ENCODE measurements at regions not wholly inside any gene's neighbourhood (a gene's known extent, or its start where the extent isn't known, plus 50 kb on each side); places are given as distances from the start of the nearest gene placed in this dataset.

DNA sequence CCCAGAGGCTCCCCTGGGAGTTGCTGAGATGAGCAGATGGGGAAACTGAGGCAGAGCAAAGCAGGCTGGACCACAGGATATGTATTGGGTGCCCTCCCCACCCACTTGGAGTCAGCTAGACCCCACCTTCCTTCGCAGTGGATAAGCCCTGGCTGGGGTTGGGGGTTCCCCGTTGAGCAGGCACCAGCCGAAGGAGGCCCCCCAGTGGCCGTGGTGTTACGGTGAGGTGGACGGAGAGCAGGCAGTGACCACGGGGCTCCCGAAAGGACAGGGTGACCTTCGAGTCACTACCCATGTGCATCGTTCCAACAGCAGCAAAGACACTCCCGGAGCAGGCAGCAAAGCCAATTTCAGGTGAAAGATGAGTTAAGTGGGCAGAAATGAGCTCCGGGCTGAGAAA is 62.4 kb upstream of the ADGRE5 start (continued):
- TF ChIP-seq, protein P1, sequence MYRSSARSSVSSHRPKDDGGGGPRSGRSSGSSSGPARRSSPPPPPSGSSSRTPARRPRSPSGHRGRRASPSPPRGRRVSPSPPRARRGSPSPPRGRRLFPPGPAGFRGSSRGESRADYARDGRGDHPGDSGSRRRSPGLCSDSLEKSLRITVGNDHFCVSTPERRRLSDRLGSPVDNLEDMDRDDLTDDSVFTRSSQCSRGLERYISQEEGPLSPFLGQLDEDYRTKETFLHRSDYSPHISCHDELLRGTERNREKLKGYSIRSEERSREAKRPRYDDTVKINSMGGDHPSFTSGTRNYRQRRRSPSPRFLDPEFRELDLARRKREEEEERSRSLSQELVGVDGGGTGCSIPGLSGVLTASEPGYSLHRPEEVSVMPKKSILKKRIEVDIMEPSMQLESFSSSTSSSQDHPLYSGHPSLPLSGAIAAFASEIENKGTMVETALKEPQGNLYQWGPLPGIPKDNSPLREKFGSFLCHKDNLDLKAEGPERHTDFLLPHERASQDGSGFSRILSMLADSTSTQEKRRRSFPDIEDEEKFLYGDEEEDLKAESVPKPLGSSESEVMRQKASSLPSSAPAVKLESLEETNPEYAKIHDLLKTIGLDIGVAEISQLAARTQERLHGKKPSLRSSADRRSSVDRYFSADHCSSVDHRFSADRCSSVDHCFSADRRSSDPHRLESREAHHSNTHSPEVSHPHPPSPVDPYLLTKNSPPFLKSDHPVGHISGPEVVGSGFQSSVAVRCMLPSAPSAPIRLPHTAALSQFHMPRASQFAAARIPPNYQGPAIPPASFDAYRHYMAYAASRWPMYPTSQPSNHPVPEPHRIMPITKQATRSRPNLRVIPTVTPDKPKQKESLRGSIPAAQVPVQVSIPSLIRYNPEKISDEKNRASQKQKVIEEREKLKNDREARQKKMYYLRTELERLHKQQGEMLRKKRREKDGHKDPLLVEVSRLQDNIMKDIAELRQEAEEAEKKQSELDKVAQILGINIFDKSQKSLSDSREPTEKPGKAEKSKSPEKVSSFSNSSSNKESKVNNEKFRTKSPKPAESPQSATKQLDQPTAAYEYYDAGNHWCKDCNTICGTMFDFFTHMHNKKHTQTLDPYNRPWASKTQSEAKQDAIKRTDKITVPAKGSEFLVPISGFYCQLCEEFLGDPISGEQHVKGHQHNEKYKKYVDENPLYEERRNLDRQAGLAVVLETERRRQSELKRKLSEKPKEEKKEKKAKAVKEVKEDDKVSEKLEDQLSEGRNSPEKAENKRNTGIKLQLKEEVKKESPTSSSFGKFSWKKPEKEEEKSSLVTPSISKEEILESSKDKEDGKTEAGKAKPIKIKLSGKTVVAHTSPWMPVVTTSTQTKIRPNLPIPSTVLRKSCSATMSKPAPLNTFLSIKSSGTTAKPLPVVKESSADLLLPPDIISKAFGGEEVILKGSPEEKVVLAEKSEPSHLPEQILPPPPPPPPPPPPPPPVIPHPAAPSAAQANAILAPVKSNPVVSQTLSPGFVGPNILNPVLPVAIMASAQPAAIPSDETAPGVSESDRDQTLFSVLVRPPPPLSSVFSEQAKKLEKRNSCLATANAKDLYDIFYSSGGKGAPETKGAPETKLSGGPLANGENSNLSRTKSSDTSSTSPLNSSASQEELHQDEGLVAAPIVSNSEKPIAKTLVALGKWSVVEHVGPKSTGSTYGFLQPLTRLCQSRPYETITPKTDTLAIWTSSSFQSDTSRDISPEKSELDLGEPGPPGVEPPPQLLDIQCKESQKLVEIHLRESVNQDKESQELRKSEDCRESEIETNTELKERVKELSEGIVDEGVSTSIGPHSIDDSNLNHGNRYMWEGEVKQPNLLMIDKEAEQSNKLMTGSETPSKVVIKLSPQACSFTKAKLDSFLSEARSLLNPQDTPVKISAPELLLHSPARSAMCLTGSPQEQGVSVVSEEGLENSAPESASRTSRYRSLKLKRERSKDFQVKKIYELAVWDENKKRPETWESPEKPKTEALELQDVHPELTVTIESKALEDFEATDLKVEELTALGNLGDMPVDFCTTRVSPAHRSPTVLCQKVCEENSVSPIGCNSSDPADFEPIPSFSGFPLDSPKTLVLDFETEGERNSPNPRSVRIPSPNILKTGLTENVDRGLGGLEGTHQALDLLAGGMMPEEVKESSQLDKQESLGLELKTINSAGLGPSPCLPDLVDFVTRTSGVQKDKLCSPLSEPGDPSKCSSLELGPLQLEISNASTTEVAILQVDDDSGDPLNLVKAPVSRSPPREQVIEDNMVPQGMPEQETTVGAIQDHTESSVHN (IDR thresholded peaks at IDR 0.05; ENCODE audit: borderline replicate concordance in 1 of 2, low read depth in 1 of 2), result no peak
- no peak for TF ChIP-seq ZNF561 (CRISPR knock-in tag; conservative IDR thresholded peaks at IDR 0.05)
- no peak for TF ChIP-seq JUND (IDR thresholded peaks at IDR 0.05; ENCODE audit: borderline replicate concordance, low read depth, low read length)
- no peak for TF ChIP-seq JUND (tag; IDR thresholded peaks at IDR 0.05; ENCODE audit: borderline replicate concordance, low read depth, low read length)
- no peak for TF ChIP-seq ZNF57 (CRISPR knock-in tag; IDR thresholded peaks at IDR 0.05)
- no peak for TF ChIP-seq ARID1B (IDR thresholded peaks at IDR 0.05)
- TF ChIP-seq, protein P2, sequence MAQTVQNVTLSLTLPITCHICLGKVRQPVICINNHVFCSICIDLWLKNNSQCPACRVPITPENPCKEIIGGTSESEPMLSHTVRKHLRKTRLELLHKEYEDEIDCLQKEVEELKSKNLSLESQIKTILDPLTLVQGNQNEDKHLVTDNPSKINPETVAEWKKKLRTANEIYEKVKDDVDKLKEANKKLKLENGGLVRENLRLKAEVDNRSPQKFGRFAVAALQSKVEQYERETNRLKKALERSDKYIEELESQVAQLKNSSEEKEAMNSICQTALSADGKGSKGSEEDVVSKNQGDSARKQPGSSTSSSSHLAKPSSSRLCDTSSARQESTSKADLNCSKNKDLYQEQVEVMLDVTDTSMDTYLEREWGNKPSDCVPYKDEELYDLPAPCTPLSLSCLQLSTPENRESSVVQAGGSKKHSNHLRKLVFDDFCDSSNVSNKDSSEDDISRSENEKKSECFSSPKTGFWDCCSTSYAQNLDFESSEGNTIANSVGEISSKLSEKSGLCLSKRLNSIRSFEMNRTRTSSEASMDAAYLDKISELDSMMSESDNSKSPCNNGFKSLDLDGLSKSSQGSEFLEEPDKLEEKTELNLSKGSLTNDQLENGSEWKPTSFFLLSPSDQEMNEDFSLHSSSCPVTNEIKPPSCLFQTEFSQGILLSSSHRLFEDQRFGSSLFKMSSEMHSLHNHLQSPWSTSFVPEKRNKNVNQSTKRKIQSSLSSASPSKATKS (CRISPR knock-in tag; IDR thresholded peaks at IDR 0.05), result no peak
- no peak for TF ChIP-seq CREB1 (IDR thresholded peaks at IDR 0.05)
- TF ChIP-seq CREB1 (CRISPR knock-in tag; IDR thresholded peaks at IDR 0.05), result 0 out of 2 replicates have a peak, but pooled peaks have one; percentile 25
- TF ChIP-seq, protein P3, sequence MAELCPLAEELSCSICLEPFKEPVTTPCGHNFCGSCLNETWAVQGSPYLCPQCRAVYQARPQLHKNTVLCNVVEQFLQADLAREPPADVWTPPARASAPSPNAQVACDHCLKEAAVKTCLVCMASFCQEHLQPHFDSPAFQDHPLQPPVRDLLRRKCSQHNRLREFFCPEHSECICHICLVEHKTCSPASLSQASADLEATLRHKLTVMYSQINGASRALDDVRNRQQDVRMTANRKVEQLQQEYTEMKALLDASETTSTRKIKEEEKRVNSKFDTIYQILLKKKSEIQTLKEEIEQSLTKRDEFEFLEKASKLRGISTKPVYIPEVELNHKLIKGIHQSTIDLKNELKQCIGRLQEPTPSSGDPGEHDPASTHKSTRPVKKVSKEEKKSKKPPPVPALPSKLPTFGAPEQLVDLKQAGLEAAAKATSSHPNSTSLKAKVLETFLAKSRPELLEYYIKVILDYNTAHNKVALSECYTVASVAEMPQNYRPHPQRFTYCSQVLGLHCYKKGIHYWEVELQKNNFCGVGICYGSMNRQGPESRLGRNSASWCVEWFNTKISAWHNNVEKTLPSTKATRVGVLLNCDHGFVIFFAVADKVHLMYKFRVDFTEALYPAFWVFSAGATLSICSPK (IDR thresholded peaks at IDR 0.05; ENCODE audit: borderline replicate concordance), result no peak
- TF ChIP-seq GTF2A2 (tag; IDR thresholded peaks at IDR 0.05), result no peak
- TF ChIP-seq, protein P4, sequence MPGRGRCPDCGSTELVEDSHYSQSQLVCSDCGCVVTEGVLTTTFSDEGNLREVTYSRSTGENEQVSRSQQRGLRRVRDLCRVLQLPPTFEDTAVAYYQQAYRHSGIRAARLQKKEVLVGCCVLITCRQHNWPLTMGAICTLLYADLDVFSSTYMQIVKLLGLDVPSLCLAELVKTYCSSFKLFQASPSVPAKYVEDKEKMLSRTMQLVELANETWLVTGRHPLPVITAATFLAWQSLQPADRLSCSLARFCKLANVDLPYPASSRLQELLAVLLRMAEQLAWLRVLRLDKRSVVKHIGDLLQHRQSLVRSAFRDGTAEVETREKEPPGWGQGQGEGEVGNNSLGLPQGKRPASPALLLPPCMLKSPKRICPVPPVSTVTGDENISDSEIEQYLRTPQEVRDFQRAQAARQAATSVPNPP (IDR thresholded peaks at IDR 0.05; ENCODE audit: borderline replicate concordance, insufficient read depth, insufficient read length), result no peak
- TF ChIP-seq ZNF766 (CRISPR knock-in tag; conservative IDR thresholded peaks at IDR 0.05), result no peak
- TF ChIP-seq FOXK2 (conservative IDR thresholded peaks at IDR 0.05 in 1 of 2, IDR thresholded peaks at IDR 0.05 in 1 of 2; ENCODE audit: low read depth in 2 of 2), result no peak
- TF ChIP-seq JUNB (CRISPR knock-in tag; conservative IDR thresholded peaks at IDR 0.05), result no peak
- no peak for TF ChIP-seq SP2 (IDR thresholded peaks at IDR 0.05; ENCODE audit: extremely low read depth, low read depth, low read length, poor library complexity, severe bottlenecking)

Measured in K562 (cell line).